SKM-1 treated with dmso at 0.1 percent for 144 hours (cell line): ENCODE measurements at regions not wholly inside any gene's neighbourhood (a gene's known extent, or its start where the extent isn't known, plus 50 kb on each side); places are given as distances from the start of the nearest gene placed in this dataset.

Experiments
- DNase-seq: peaks from one replicate; lab custom pipeline; 2025; ENCODE audit not compliant: unreplicated experiment; lab: John Stamatoyannopoulos, UW

DNA sequence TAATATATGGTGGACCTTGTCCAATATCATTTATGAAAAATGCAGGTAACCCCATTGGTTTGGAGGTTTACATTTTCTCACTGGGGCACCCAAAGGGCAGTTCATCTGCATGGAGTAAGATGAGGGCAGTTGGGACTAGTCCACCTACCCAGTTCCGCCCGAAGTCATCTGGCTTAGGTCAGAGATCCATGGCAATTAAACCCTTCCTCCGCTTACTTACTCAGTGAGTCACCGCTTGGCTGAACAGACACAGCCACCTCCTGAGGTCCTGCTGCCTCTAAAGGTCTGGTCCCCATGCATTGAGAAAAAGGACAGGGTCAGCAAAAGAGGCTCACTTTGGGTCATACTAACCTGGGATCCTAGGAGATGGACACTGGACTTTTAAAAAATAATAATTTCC, 102.9 kb upstream of the PRL start:
- DNase-seq, result no peak

DNA sequence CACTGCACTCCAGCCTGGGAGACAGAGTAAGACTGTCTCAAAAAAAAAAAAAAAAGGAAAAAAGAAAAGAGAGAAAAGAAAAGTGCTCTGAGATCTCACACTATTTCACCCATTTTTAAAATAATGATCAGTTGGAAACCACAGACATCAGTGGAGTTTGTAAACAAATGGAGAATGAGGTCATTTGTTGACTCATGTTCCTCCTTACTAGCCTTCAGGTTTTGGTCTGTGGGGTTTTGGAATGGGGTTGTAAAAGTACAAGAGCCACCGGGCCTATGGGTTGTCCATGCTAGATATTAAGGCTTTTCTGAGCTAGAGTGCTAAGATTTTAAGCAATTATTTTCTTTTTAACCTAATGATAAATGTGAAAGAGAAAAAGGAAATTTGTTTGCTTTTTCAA, 104.4 kb upstream of the PRL start:
- DNase-seq, result no peak

DNA sequence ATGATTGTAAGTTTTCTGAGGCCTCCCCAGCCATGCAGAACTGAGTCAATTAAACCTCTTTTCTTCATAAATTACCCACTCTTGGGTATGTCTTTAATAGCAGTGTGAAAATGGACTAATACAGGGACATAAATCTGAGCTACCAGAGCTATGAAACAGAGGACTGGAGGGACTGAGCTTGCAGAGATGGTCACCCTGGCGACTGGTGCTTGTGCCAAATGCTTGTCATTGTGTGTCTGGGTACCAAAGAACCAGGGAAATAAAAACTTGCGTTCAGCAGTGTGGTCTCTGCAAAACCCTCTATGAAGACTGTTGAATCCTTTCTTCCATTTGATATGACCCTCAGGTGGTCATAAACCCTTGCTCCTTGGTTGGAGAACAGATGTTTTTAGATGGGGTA, 105.1 kb upstream of the PRL start:
- DNase-seq, result no peak

DNA sequence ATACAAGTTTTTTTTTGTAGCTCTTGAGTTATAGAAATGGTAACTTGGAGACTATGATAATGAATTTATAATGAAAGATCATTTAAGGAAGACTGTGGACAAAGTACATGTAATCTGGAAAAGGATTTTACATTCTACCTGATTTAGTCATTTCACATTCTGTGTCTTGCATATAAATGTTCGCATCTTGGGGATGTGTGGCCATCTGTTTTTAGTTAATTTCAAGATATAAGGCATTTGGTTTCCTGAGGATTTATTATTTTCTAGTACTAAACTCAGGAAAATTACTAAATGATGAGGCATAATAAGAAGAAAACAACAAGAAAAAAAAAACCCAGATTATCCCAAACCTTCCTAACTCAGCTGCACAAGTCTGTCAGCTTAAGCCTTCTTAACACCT, 112.7 kb upstream of the PRL start:
- DNase-seq, result no peak

DNA sequence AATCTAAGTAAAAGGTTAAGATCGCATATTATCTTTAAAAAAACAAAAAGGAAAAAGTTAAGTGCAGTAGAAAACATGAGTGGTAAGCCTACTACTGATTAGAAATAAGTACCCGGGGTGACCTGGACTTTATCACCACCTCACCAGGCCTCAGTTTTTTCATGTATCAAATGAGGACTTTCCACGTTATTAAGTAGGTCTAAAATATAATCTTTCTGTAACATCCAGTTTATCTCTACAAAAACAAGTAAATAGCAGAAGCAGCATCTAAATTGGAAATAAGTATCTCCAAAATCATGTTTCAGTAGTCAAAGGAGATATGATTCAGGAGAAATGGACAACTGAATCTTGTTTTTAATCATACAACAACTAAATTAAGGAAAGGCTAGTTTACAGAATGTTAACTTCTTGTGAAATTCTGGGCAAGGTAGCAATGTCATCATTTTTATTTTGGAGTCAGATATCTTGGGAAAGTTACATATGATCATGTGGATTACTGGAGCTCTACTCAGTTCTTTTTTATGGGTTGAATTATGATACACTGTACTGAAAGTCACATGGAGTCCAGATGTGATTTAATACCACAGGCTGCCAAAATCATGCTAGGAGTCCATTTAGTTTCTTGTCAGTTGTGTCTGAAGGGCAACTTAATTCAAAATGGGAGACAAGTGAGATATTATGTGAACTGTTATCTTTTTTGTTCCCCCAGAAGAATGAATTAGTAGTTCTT, 114.7 kb upstream of the PRL start:
- no peak for DNase-seq

DNA sequence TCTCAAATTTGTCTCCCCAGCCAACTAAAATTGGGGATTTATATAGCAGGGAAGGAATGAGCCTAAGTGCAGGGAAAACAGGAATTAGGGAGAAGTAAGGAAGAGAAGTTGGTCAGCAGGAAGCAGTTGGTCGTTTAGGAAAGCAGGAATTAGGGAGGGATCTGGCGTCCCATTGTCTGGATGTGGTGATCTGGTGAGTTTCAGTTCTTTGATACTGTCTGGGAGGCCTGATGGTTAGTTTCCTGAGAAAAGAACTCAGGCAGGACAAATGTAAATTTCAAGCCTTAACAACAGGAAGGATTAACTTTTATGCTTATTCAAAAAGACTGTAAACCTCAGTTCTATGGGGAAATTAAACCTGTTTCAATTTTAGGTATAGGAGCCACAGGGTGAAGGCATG, 116.2 kb upstream of the PRL start:
- DNase-seq, result no peak

DNA sequence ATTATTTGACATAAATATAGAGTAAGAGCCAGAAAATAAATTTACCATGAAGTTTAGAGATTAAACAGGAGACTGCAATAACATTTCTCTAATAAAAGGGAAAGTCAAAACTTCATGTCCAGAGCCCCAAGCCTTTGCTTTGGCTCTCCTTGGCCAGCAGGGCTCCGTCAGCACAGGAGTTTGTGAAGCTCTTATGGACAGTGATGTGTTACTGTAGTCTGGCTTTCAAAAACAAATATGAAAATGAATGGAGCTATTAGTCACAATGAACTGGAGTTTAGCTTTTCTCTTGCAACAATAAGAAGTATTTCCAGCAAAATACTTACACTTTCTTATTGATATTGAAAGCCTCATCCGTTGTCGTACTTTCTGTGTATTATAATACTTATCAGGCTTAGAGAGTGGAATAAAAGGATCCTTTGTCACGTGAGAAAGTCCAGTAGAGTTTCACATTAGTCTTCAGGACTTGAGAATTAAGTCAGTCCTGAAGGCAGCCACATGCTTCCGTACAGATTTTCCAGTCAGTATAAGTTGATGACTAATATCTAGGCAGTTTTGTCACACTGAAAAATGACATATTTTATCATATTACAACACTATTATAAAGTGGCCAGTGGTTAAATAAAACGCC, 117.0 kb upstream of the PRL start:
- no peak for DNase-seq

DNA sequence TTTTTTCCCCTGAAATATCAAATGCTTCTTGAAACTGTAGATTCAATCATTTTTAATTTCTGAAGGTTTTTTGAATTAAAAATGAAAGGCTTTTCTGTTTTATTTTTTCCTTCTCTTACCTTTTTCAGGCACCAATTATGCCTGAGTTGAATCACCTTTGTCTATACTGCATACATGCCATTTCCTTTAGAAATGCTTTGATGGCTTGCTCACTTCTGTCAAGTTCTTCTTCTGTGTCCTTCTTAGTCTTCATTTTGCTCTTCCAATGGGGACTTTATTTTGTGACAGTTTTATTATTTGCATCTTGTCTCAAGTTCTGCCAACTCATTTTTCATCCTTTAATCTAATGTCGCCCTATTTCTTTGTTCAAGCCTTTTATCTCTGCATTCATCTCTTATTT, 121.9 kb upstream of the PRL start:
- DNase-seq, result no peak

DNA sequence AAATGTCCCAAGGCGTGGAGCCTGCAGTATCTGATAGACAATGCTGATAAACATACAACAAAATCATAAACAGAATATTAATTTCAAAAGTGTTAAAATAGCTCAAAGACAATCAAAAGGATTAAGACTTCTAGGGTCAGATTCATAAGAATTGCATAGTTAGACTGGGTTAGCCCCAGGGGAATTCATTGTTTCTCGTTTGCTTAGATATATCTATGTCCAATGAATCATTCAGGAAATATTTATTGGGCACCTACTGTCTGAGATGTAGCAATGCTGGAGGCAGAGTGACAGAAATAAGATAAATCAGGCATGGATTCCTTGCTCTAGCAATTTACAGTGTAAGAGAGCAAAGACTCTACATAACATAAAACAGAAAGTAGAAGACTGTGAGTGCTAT, 124.4 kb upstream of the PRL start:
- DNase-seq, result no peak

DNA sequence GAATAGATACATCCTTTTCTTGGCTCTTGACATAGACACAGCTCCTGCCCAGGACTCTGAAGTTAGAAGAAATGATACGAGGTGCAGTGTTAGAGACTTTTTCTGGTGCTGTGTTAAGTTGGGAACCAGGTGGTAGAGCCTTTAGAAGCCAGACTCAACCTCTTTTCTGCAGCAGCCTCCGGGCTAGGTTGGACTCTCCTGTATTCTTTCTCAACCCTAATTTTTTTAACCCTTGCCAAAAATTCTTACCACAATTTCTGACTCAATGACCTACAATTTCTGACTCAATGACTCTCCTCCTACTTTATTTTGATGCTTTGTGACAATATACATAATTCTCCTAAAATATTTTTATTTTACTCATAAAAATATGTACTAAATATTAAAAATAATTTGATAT, 127.4 kb upstream of the PRL start:
- no peak for DNase-seq

DNA sequence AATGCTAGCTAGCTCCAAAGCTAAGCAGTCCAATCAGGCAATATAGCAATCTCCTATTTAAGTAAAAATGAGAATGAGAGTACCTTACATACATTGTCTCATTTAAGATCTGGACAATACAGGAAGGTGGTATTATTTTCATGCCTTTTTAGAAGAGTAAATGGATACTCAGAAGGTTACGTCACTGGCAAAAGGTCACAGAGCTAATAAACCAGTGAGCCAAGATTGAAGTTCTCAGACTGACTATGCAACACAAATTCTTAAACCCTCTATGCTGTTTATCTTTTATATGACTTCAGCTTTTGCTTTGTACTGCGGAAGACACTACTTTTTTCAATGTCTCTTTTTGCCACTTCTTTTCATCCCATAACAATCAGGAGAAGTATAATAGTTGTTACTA, 135.2 kb upstream of the PRL start:
- DNase-seq, result no peak

DNA sequence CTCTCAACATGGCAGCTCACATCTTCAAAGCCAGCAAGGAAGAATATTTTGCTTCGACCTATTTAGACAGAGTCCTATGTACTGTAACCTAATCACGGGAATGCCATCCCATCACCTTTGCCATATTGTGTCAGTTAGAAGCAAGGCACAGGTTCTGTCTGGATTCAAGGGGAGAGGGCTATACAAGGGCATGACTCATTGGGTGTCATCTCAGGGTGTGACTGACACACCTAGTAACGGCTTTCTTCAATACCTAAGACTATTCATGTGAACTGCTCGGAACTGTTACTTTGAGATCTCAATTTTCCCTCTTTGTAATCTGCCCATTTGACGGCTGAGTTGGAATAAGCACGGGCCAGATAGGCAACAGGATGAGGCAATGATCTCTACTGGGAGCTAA, 135.6 kb upstream of the HDGFL1 start:
- no peak for DNase-seq

DNA sequence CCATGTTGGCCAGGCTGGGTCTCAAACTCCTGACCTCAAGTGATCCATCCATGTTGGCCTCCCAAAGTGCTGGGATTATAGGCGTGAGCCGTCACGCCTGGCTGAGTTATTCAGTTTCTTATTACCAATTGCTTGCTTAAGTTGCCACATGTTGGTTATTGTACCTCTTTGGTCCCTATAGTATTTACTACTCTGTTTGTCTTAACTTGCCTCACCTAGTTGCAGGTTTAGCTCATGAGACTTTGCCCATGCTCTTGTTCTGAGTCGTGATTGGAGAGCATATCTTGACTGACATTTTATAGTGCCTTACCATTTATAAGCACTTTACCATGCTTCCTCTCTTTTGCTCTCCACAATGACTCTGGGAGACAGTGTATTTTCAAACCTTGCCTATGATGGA, 134.2 kb upstream of the HDGFL1 start:
- DNase-seq, result no peak

DNA sequence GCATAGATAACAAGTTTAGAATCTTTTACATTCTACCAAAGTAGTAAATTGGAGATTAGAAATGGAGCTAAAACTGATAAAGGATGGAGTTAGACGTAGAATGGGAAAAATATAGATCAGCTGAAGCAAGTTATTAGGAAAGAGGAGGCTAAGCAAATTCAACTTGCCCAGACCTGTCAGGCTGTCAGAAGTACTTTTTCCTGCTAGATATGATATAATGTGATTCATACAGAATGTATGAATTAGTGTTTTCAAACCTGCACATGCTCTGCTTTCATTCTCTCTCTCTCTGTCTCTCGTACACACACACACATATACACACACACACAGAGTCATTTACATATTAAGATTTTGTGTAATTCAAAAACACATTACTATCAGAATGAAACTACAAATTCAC, 133.2 kb upstream of the HDGFL1 start:
- DNase-seq, result no peak

DNA sequence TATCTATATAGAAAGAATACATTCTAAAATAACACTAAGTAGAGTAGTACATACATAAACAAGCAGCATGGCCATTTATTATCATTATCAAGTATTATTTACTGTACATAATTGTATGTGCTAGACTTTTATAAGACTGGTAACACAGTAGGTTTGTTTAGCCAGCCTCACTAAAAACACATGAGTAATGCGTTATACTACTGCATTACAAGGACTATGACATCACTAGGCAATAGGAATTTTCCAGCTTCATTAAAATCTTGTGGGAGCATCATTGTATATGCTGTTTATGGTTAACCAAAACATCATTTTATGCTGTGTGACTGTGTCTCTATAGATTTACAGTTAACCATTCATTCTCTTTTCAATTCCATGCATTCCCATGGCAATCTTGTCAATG, 131.7 kb upstream of the HDGFL1 start:
- no peak for DNase-seq

DNA sequence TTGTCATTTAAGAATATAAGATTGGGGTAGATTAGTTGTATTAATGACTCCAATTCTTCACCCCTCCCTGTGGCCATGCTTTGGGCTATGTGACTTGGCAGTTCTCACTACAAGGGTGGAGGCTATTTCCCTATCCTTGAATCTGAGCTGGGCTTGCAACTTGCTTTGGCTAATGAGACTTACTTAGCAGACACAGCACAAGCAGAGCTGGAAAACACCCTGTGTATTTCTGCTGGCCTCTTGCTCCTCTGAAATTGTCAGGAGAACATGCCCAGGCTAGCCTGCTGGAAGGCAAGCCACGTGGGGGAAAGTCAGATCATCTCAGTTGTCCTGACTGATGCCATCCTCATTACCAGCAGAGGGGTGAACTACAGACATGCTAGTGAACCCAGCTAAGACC, 126.5 kb upstream of the HDGFL1 start:
- DNase-seq, result no peak

DNA sequence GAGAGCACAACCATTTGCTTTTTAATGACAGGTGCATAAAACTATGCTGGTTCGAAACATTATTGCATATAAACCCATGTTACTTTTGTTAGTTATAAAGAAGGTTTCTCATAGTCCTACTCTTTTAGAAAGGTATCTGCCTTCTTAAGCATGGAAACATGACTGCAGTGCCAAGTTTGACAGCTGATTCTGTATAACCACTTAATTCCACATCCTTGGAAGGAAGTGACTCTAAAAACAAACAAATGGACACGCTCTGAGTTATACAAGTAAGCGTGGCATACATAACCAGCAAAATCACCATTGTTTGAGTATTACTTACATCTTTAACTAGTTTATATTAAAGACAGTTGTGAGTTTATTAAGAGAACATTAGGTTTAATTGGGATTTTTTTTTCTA, 125.0 kb upstream of the HDGFL1 start:
- DNase-seq, result no peak

DNA sequence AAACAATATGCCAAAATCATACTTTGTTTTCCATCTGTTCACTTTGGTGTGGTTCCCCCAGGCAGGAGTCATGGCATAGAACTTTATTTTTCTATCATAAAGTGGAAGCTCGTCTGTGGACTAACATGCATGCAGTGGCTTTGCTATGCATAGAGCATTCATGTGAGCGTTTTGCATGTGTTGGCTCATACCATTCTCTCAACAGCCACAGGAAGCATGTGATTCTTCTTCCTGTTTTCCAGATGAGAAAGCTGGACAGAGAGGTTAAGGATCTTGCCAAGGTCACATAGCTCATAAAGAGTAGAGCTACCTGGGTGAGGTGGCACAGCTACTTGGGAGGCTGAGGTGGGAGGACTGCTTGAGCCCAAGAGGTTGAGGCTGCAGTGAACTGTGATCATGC, 123.4 kb upstream of the HDGFL1 start:
- DNase-seq, result no peak

DNA sequence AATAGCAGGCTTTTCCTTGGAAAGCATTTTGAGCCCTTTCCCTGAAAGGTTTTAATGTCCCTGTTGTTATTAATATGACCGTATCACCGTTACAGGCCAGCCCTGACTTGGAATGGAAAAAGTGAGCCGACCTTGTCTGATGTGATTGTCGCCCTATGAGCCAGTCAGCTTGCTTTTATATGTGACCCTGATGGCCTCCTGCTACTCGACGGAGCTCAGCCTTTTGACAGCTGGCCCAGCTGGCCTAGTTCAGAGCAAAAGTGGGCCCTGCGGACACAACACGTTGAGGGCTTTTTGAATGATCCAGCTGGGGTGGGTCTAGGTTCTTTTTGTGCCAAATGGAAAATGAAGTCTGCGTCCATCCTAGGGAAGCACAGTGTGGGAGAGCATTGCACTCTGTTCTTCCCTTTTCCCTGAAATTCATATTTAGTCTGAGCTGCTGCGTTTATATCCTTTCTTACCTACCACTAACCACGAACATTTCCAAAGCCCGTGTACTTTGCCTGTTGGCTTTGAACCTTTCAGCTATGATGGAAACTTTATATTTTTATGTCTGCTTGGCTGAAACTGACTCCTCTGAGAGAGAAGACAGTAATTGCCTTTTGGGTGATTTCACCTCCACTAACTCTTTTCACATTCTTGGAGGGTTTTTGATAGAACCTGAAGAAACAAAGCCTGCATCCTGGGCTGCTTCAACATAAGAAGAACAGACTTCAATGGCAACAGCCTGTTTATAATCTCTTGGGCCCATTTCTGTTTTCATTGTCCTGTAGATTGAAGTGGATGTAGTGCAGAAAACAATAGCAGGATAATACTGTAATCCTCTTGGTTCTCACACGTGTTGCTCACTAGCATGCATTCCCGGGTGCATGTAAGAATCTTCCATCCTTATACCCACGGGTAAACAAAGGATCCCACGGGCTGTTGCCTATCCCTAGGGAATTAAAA, 121.8 kb upstream of the HDGFL1 start:
- DNase-seq, result no peak

DNA sequence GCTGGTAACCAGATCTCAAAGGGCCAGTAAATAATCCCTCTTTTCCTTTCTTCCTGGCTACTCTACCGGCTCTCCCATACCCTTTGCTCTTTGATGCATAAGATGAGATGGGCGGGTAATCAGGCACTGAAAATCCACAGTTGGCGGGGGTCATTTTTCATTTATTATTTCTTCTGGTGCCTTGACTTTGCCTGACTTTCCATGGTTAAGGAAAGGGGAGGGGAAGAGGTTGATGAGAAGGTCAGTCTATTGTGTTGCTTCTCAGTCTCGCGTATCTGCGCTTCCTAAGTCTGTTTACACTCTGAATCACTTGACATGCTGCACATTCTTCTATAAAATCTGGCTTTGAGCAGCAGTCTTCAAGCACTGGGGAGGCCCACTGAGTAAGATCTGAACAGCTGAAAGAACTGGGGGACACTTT, 121.1 kb upstream of the HDGFL1 start:
- DNase-seq, result no peak

DNA sequence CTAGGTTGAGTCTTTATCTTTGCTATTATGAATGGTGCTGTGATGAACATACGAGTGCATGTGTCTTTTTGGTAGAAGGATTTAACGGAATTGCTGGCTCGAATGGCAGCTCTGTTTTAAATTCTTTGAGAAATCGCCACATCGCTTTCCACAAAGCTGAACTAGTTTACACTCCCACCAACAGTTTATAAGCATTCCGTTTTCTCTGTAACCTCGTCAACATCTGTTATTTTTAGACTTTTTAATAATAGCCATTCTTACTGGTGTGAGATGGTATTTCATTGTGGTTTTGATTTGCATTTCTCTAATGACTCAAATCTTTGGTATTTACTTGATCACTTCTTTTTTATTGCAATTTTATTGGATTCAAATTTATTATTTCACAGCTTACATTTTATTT, 117.4 kb upstream of the HDGFL1 start:
- DNase-seq, result no peak

DNA sequence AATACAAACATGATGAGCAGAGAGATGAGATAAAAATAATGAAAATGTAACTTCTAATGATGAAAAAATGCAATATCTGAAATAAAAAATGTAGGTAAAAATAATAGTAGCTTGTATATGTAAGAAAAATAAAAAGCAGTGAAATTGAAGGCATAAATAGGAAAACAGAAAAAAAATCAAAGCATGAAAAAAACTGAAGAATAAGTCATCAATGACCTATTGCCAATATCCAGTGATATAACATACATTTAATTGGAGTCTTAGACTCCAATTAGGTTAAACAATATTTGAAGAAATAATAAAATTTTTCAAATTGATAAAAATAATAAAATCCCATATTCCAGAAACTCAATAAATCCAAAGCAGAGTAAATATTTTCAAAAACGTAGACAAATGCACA, 114.0 kb upstream of the HDGFL1 start:
- DNase-seq, result no peak
